Stomach smooth muscle (tissue), 2 donors: ENCODE measurements at regions not wholly inside any gene's neighbourhood (a gene's known extent, or its start where the extent isn't known, plus 50 kb on each side); places are given as distances from the start of the nearest gene placed in this dataset.

Source experiments
- H3K27ac ChIP-seq: one replicate; pipeline ENCODE4 v1.7.0; 2013; ENCODE audit warnings: mild to moderate bottlenecking, low read length, inconsistent platforms
- H3K27me3 ChIP-seq, 2 donors: one replicate each; pipeline ENCODE4 v1.7.0; 2013; ENCODE audit warnings: low read length in 2 of 2; ENCODE audit not compliant: insufficient read depth in 2 of 2, control insufficient read depth in 1 of 2
- H3K36me3 ChIP-seq, 2 donors: one replicate each; pipeline ENCODE4 v1.7.0; 2013; ENCODE audit warnings: low read length in 2 of 2; ENCODE audit not compliant: control insufficient read depth in 2 of 2, insufficient read depth in 2 of 2
- H3K4me1 ChIP-seq: one replicate; pipeline ENCODE4 v1.7.0; 2013; ENCODE audit warnings: low read length; ENCODE audit not compliant: control insufficient read depth, insufficient read depth
- H3K4me3 ChIP-seq, 2 donors: one replicate each; pipeline ENCODE4 v1.7.0; 2013; ENCODE audit warnings: low read length in 2 of 2
- H3K9ac ChIP-seq, 2 donors: one replicate each; pipeline ENCODE4 v1.7.0; 2013; ENCODE audit warnings: low read length in 2 of 2, mild to moderate bottlenecking in 1 of 2
- H3K9me3 ChIP-seq, 2 donors: one replicate each; pipeline ENCODE4 v1.7.0; 2013; ENCODE audit warnings: low read length in 2 of 2; ENCODE audit not compliant: control insufficient read depth in 2 of 2
- donor health status: healthy.
- donor health status: Pancreatic carcinoma.

GRCh38 chr3:34022147-34022546, 223.7 kb downstream of the PDCD6IP start:
- Histone ChIP-seq H3K4me3 (no peak overlapping the region), H3K27me3 (no peaks in the 10 kb centered on the region), H3K4me1 (no peaks in the 10 kb centered on the region), H3K9me3 (peaks cover 0 to 4% of the 10 kb centered on the region in 2 donors), H3K36me3 (no peaks in the 10 kb centered on the region), H3K9ac (no peak overlapping the region), H3K27ac (no peak overlapping the region)

- H3K27ac ChIP-seq = no peak overlapping the region
- no peaks in the 10 kb centered on the region for H3K4me1 ChIP-seq
- H3K36me3 ChIP-seq = no peaks in the 10 kb centered on the region
- no peaks in the 10 kb centered on the region for H3K27me3 ChIP-seq
- H3K9ac ChIP-seq = no peak overlapping the region
- no peak overlapping the region for H3K4me3 ChIP-seq
- no peaks in the 10 kb centered on the region for H3K9me3 ChIP-seq
Measured at GRCh38 chr3:34024447-34025240, 226.2 kb downstream of the PDCD6IP start.

- Histone ChIP-seq H3K9ac (no peak overlapping the region), H3K4me3 (no peak overlapping the region), H3K27me3 (no peaks in the 10 kb centered on the region), H3K9me3 (peaks cover 0 to 4% of the 10 kb centered on the region in 2 donors), H3K4me1 (no peaks in the 10 kb centered on the region), H3K27ac (no peak overlapping the region), H3K36me3 (no peaks in the 10 kb centered on the region)
Measured at GRCh38 chr3:34033839-34034238, 235.4 kb downstream of the PDCD6IP start.

- Histone ChIP-seq H3K4me1 (no peaks in the 10 kb centered on the region), H3K9ac (no peak overlapping the region), H3K27me3 (no peaks in the 10 kb centered on the region), H3K27ac (no peak overlapping the region), H3K36me3 (no peaks in the 10 kb centered on the region), H3K4me3 (no peak overlapping the region), H3K9me3 (peaks cover 0 to 4% of the 10 kb centered on the region in 2 donors)
Measured at GRCh38 chr3:34034840-34035239, 236.4 kb downstream of the PDCD6IP start.

GRCh38 chr3:34035775-34036174, 237.3 kb downstream of the PDCD6IP start:
- no peak overlapping the region for H3K9ac ChIP-seq
- H3K4me3 ChIP-seq = no peak overlapping the region
- H3K27me3 ChIP-seq = no peaks in the 10 kb centered on the region
- no peaks in the 10 kb centered on the region for H3K36me3 ChIP-seq
- no peak overlapping the region for H3K27ac ChIP-seq
- peaks cover 0 to 4% of the 10 kb centered on the region in 2 donors for H3K9me3 ChIP-seq
- H3K4me1 ChIP-seq = no peaks in the 10 kb centered on the region

- Histone ChIP-seq H3K36me3 (no peaks in the 10 kb centered on the region), H3K9me3 (peaks cover 0 to 4% of the 10 kb centered on the region in 2 donors), H3K4me1 (no peaks in the 10 kb centered on the region), H3K27me3 (no peaks in the 10 kb centered on the region), H3K27ac (no peak overlapping the region), H3K9ac (no peak overlapping the region), H3K4me3 (no peak overlapping the region)
Measured at GRCh38 chr3:34037260-34037659, 238.8 kb downstream of the PDCD6IP start.

- H3K4me3 ChIP-seq = no peak overlapping the region
- no peaks in the 10 kb centered on the region for H3K4me1 ChIP-seq
- H3K36me3 ChIP-seq = no peaks in the 10 kb centered on the region
- no peak overlapping the region for H3K27ac ChIP-seq
- no peak overlapping the region for H3K9ac ChIP-seq
- no peaks in the 10 kb centered on the region for H3K27me3 ChIP-seq
- H3K9me3 ChIP-seq = peaks cover 0 to 4% of the 10 kb centered on the region in 2 donors
Measured at GRCh38 chr3:34038131-34038530, 239.7 kb downstream of the PDCD6IP start.

GRCh38 chr3:34046154-34046553, 247.7 kb downstream of the PDCD6IP start:
- Histone ChIP-seq H3K27ac (no peak overlapping the region), H3K36me3 (no peaks in the 10 kb centered on the region), H3K9me3 (no peaks in the 10 kb centered on the region), H3K4me3 (no peak overlapping the region), H3K4me1 (peaks cover 8% of the 10 kb centered on the region), H3K27me3 (no peaks in the 10 kb centered on the region), H3K9ac (no peak overlapping the region)

- H3K27me3 ChIP-seq = no peaks in the 10 kb centered on the region
Measured at GRCh38 chr3:34053626-34054025, 255.2 kb downstream of the PDCD6IP start.

GRCh38 chr3:34056181-34056910, 257.9 kb downstream of the PDCD6IP start:
- Histone ChIP-seq H3K27ac (no peak overlapping the region), H3K4me3 (no peak overlapping the region), H3K4me1 (no peaks in the 10 kb centered on the region), H3K27me3 (no peaks in the 10 kb centered on the region), H3K36me3 (no peaks in the 10 kb centered on the region), H3K9ac (no peak overlapping the region), H3K9me3 (no peaks in the 10 kb centered on the region)

More at GRCh38 chr3:34053626-34054025, 255.2 kb downstream of the PDCD6IP start:
- H3K27ac ChIP-seq = no peak overlapping the region
- H3K9me3 ChIP-seq = no peaks in the 10 kb centered on the region
- H3K4me1 ChIP-seq = no peaks in the 10 kb centered on the region
- H3K9ac ChIP-seq = no peak overlapping the region
- H3K4me3 ChIP-seq = no peak overlapping the region
- no peaks in the 10 kb centered on the region for H3K36me3 ChIP-seq

GRCh38 chr3:34056951-34057390, 258.5 kb downstream of the PDCD6IP start:
- H3K36me3 ChIP-seq = no peaks in the 10 kb centered on the region
- no peaks in the 10 kb centered on the region for H3K4me1 ChIP-seq
- no peak overlapping the region for H3K9ac ChIP-seq
- H3K4me3 ChIP-seq = no peak overlapping the region
- no peaks in the 10 kb centered on the region for H3K9me3 ChIP-seq
- H3K27me3 ChIP-seq = no peaks in the 10 kb centered on the region
- H3K27ac ChIP-seq = no peak overlapping the region
